Adipocyte (in vitro differentiated cells): ENCODE measurements at regions not wholly inside any gene's neighbourhood (a gene's known extent, or its start where the extent isn't known, plus 50 kb on each side); places are given as distances from the start of the nearest gene placed in this dataset.

Experiments used
- DNase-seq: peaks from one replicate; pipeline ENCODE4 v3.0.0-alpha.2; 2015; ENCODE audit warnings: low read depth
- H3K27me3 ChIP-seq: replicated peaks from 2 replicates; pipeline ENCODE4 v1.7.0; 2013; ENCODE audit warnings: mild to moderate bottlenecking, low read length, moderate library complexity; ENCODE audit not compliant: control insufficient read depth, insufficient read depth
- H3K36me3 ChIP-seq: 2 replicates; pipeline ENCODE4 v1.7.0; 2013; ENCODE audit warnings: low read length, mild to moderate bottlenecking, moderate library complexity; ENCODE audit not compliant: control insufficient read depth, insufficient read depth, severe bottlenecking
- H3K4me1 ChIP-seq: 2 replicates; pipeline ENCODE4 v1.7.0; 2013; ENCODE audit warnings: mild to moderate bottlenecking, low read length, moderate library complexity; ENCODE audit not compliant: control insufficient read depth, insufficient read depth
- H3K4me3 ChIP-seq: 2 replicates; pipeline ENCODE4 v1.7.0; 2013; ENCODE audit warnings: mild to moderate bottlenecking, low read length, moderate library complexity
- H3K9ac ChIP-seq: 2 replicates; pipeline ENCODE4 v1.7.0; 2013; ENCODE audit warnings: mild to moderate bottlenecking, low read length, moderate library complexity
- H3K9me3 ChIP-seq: 2 replicates; pipeline ENCODE4 v1.7.0; 2013; ENCODE audit warnings: mild to moderate bottlenecking, low read length, moderate library complexity; ENCODE audit not compliant: control insufficient read depth

DNA sequence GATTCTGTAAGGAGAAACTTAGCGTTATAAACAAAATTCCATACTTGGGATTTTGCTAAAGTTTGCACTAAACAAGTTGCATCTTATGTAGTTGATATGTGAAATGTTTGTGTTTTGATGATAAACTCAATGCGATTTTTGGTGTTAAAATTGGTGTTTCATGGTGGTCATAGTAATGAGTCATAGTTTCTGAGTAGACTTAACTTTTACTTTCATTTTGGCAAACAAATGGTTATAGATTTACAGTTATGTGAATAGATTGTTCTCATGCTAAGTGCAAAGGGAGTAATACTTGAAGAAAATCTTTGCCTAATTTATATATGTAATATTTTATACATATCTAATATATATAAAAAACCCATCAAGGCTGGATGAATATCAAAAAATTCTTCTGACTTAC, 107.3 kb upstream of the ELAVL2 start:
- Histone ChIP-seq H3K4me1 (no peaks in the 10 kb centered on the region), H3K9ac (no peak overlapping the region), H3K4me3 (no peak overlapping the region), H3K27me3 (no peaks in the 10 kb centered on the region), H3K36me3 (no peaks in the 10 kb centered on the region), H3K9me3 (no peaks in the 10 kb centered on the region)
- DNase-seq, result no peak

DNA sequence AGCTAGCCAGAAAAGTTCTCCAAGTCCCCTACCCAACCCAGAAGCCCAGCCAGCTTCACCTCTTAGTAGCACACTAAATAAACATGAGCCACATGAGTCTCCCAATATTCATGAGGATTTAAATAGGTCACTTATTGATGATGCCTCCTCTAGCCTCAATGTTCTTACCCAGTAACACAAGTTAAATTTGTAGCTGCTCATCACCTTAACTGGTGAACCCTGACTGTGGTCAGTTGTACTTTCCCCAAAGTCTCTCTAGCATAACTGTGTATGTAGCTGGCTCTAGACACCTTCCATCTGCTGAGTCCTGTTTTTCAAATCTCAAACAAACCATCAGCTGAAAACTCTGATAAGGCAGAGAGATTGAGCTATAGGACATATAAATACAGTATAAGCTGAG, 100.3 kb upstream of the ELAVL2 start:
- no peak overlapping the region for H3K9ac ChIP-seq
- H3K9me3 ChIP-seq, result no peaks in the 10 kb centered on the region
- H3K4me3 ChIP-seq, result no peak overlapping the region
- H3K36me3 ChIP-seq, result no peaks in the 10 kb centered on the region
- no peak for DNase-seq
- H3K4me1 ChIP-seq, result no peaks in the 10 kb centered on the region
- no peaks in the 10 kb centered on the region for H3K27me3 ChIP-seq

DNA sequence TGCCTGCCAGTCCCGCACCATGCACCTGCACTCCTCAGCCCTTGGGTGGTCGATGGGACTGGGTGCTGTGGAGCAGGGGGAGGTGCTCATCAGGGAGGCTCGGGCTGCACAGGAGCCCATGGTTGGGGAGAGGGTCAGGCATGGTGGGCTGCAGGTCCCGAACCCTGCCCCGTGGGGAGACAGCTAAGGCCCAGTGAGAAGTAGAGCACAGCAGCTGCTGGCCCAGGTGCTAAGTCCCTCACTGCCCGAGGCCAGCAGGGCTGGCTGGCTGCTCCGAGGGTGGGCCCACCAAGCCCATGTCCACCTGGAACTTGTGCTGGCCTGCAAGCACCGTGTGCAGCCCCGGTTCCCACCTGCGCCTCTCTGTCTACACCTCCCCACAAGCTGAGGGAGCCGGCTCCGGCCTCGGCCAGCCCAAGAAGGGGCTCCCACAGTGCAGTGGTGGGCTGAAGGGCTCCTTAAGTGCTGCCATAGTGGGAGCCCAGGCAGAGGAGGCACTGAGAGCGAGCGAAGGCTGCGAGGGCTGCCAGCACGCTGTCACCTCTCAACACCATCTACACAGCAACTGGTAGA, 88.5 kb upstream of the ELAVL2 start:
- Histone ChIP-seq H3K36me3 (no peaks in the 10 kb centered on the region), H3K9ac (no peak overlapping the region), H3K4me1 (no peaks in the 10 kb centered on the region), H3K4me3 (no peak overlapping the region), H3K9me3 (no peaks in the 10 kb centered on the region), H3K27me3 (no peaks in the 10 kb centered on the region)
- no peak for DNase-seq

GRCh38 chr9:23907343-23907742, 81.3 kb upstream of the ELAVL2 start:
- no peaks in the 10 kb centered on the region for H3K36me3 ChIP-seq

GRCh38 chr9:23887781-23888180, 61.7 kb upstream of the ELAVL2 start:
- DNase-seq, result no peak
- H3K27me3 ChIP-seq, result no peaks in the 10 kb centered on the region
- no peak overlapping the region for H3K4me3 ChIP-seq
- H3K36me3 ChIP-seq, result no peaks in the 10 kb centered on the region
- H3K4me1 ChIP-seq, result no peaks in the 10 kb centered on the region
- no peak overlapping the region for H3K9ac ChIP-seq
- peaks cover 12% of the 10 kb centered on the region for H3K9me3 ChIP-seq

More at GRCh38 chr9:23907343-23907742, 81.3 kb upstream of the ELAVL2 start:
- no peak overlapping the region for H3K4me3 ChIP-seq
- DNase-seq, result no peak
- H3K4me1 ChIP-seq, result no peaks in the 10 kb centered on the region
- H3K9ac ChIP-seq, result no peak overlapping the region
- no peaks in the 10 kb centered on the region for H3K27me3 ChIP-seq
- peaks cover 5% of the 10 kb centered on the region for H3K9me3 ChIP-seq
